Stimulated activated naive B cell treated with anti-CD40 and anti-IgM and Interleukin-4, amounts not matched to agents 10 μg/mL and 1 μg/mL and 100 μg/mL, for 72 hours (primary cell): ENCODE measurements at regions not wholly inside any gene's neighbourhood (a gene's known extent, or its start where the extent isn't known, plus 50 kb on each side); places are given as distances from the start of the nearest gene placed in this dataset.
"Not testable (repeated sequence)": the region's sequence is repeated elsewhere in the genome, so short reads cannot be mapped to it uniquely, and the experiment has no call there.

Source experiments
- ATAC-seq, 2 donors: fragments of 150-1000 bp; cut with Tn5 transposase; replicated peaks; 2 replicates each; pipeline ENCODE4 v1.10.0; 2021; ENCODE audit warnings: moderate library complexity in 1 of 2
- DNase-seq: peaks from one replicate; pipeline ENCODE4 v3.0.0; 2021
- H3K27ac Mint-ChIP-seq: one replicate; pipeline ENCODE4 v1.8.0; 2022; ENCODE audit warnings: mild to moderate bottlenecking, mixed read lengths
- H3K27me3 Mint-ChIP-seq, 2 donors: one replicate each; pipeline ENCODE4 v1.8.0; 2022; ENCODE audit warnings: mixed read lengths in 2 of 2
- H3K36me3 Mint-ChIP-seq, 2 donors: one replicate each; pipeline ENCODE4 v1.8.0; 2022; ENCODE audit warnings: mixed read lengths in 2 of 2, mild to moderate bottlenecking in 1 of 2
- H3K4me1 Mint-ChIP-seq, 2 donors: one replicate each; pipeline ENCODE4 v1.8.0; 2022; ENCODE audit warnings: mixed read lengths in 2 of 2, mild to moderate bottlenecking in 1 of 2
- H3K4me3 Mint-ChIP-seq, 2 donors: one replicate each; pipeline ENCODE4 v1.8.0; 2022; ENCODE audit warnings: mild to moderate bottlenecking in 2 of 2, mixed read lengths in 2 of 2, moderate library complexity in 1 of 2
- H3K9me3 Mint-ChIP-seq, 2 donors: one replicate each; pipeline ENCODE4 v1.8.0; 2022; ENCODE audit warnings: mixed read lengths in 2 of 2, mild to moderate bottlenecking in 1 of 2

DNA sequence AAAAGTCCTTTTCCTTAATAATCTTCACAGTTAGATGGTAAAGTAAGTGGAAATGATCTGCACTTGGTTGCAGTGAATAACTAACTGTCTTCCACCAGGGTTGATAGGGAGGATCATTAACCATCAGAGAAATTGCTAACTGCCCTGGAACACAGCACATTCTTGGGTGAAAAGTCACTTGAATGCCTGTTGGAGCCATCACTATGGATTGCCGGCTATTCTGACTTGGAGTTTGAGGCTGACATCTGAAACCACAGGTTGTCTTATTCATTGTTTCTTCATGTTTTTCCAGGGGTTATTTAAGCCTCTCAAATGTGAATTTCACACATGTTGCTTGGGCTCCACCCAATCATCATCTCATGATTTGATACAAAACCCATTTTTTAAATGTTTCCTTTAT lies 901.4 kb downstream of the MCTP2 start:
- H3K9me3 Mint-ChIP-seq: peaks cover 0 to 1% of the 10 kb centered on the region in 2 donors
- H3K27ac Mint-ChIP-seq: no peak overlapping the region
- no peak for ATAC-seq
- no peaks in the 10 kb centered on the region for H3K36me3 Mint-ChIP-seq
- H3K4me3 Mint-ChIP-seq: no peak overlapping the region
- H3K4me1 Mint-ChIP-seq: no peaks in the 10 kb centered on the region
- H3K27me3 Mint-ChIP-seq: peaks cover 3 to 5% of the 10 kb centered on the region in 2 donors
- DNase-seq: no peak

DNA sequence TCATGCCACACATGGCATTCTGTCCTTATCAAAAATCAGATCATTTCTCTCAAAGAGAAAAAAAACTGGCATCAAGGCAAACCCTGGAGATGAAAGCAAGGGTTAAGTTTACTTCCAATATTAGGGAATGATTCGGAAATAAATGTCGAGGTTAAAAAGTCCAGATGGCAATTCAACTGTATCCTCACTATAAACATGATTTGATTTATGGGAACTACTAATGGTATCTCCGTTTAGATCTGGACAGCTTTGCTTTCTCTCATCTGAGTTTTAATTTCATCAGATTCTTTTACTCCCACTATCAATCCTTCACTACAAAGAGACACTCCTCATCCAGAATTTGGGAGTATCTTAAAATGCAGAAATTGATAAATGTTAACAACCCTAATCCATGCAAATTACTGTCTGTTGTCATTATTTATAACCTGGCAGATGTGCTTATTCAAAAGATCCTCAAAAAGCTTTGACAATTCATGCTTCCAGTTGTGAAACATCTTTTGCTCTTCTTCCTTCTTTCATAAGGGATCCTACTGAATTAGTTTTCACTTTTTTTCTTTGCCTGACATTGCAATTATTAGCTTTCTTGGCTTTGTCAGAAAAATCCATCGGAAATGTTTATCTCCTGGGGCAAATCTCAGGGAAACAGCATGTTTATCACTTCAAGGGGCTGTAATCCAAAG lies 903.2 kb downstream of the MCTP2 start:
- H3K27me3 Mint-ChIP-seq: peaks cover 3 to 5% of the 10 kb centered on the region in 2 donors

DNA sequence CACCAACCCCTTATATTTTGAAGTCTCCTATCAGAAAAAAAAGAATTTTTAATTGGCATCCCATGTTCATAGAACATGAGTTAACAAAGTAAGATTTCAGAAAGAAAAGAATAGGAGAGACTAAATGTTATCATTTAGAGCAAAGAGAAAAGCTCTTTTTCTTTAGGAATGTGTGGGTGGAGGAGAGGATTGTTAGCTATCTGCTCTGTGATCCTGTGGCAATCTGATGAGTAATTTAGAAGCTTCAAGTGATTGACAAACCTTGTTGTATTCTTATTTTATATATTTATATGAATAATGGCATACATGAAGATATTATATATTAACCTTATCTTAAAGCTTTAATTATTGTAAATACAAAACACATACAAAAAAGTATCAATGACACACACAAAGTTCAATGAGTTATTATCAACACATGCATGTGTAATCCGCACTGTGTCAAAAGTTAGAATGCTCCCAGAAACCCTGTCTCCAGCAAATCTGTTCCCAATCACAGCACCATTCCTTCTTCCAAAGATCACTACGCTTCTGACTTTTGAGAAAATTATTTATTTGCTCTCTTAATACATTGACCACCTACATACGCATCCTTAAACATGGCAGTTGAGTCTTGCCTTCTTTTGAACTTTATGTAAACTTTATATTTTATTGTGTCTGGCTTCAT lies 907.4 kb downstream of the MCTP2 start:
- ATAC-seq (no peak), DNase-seq (no peak)
- Mint-ChIP-seq H3K27me3 (no peaks in the 10 kb centered on the region), H3K36me3 (no peaks in the 10 kb centered on the region), H3K4me1 (no peaks in the 10 kb centered on the region), H3K9me3 (peaks cover 0 to 1% of the 10 kb centered on the region in 2 donors), H3K27ac (no peak overlapping the region), H3K4me3 (no peak overlapping the region)

More for the DNA sequence above, 903.2 kb downstream of the MCTP2 start:
- Mint-ChIP-seq H3K27ac (no peak overlapping the region), H3K4me1 (no peaks in the 10 kb centered on the region), H3K4me3 (no peak overlapping the region), H3K36me3 (no peaks in the 10 kb centered on the region), H3K9me3 (peaks cover 0 to 1% of the 10 kb centered on the region in 2 donors)
- no peak for DNase-seq
- no peak for ATAC-seq

DNA sequence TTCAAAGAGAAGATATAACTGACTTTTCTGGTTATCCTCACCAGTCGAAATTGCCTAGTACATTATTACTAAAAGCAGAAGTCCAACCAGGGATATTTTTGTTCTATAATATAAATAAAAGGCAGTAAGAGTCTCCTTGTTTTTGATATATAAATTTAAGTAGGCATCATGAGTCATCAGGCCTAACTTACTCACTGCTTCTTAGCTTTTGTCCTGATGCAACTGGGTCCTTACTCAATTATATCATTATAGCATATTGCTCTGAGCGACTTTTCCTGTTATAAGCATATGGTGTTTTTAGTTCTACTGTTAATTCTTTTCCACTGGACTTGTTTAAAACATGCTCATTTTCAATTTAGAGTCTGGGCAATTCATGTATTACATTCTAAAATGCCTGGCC lies 910.1 kb downstream of the MCTP2 start:
- Mint-ChIP-seq H3K36me3 (no peaks in the 10 kb centered on the region), H3K9me3 (peaks cover 0 to 1% of the 10 kb centered on the region in 2 donors), H3K4me3 (no peak overlapping the region), H3K4me1 (no peaks in the 10 kb centered on the region), H3K27ac (no peak overlapping the region), H3K27me3 (no peaks in the 10 kb centered on the region)
- DNase-seq (no peak), ATAC-seq (no peak)

DNA sequence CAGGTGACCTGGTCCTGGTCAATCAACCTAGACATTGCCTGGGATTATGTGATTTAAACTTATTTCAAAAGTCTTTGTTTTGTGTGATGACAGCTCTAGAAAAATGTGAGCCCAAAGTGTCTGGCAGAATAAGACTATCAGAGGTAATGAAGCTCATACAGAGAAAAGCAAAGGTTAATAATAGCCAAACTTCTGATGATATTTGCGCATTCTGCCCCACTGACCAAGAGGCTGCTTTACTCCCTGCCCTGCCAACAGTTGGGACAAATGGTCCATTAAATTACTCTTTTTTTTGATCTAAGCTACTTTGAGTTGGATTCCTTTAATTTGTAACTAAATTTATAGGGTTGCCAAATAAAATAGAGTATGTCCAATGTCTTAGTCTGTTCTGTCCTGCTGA lies 911.2 kb downstream of the MCTP2 start:
- H3K27ac Mint-ChIP-seq: no peak overlapping the region
- DNase-seq (no peak), ATAC-seq (no peak)
- no peaks in the 10 kb centered on the region for H3K27me3 Mint-ChIP-seq
- H3K4me3 Mint-ChIP-seq: no peak overlapping the region
- peaks cover 0 to 1% of the 10 kb centered on the region in 2 donors for H3K9me3 Mint-ChIP-seq
- no peaks in the 10 kb centered on the region for H3K36me3 Mint-ChIP-seq
- no peaks in the 10 kb centered on the region for H3K4me1 Mint-ChIP-seq

DNA sequence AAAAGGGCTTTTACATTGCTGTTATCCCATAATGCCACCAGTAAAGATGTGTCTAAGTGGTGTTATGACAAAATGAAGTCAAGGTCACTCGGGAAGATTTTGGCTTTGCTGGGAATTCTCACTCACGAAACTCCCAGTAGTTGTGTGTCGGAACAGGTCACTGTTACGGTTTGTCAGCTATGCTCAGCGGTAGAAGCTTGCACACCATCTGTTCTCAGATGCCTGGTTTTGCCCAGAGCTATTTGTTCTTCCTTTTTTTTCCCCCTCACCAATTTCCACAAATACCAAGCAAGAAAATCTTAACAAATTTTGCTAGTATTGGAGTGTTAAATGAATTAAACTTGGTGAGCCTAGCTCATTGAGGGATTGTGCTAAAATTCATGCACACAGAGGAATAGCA lies 915.1 kb downstream of the MCTP2 start:
- ATAC-seq: no peak
- no peaks in the 10 kb centered on the region for H3K4me1 Mint-ChIP-seq
- H3K4me3 Mint-ChIP-seq: no peak overlapping the region
- H3K9me3 Mint-ChIP-seq: peaks cover 0 to 2% of the 10 kb centered on the region in 2 donors
- no peaks in the 10 kb centered on the region for H3K36me3 Mint-ChIP-seq
- no peak overlapping the region for H3K27ac Mint-ChIP-seq
- no peaks in the 10 kb centered on the region for H3K27me3 Mint-ChIP-seq
- no peak for DNase-seq

DNA sequence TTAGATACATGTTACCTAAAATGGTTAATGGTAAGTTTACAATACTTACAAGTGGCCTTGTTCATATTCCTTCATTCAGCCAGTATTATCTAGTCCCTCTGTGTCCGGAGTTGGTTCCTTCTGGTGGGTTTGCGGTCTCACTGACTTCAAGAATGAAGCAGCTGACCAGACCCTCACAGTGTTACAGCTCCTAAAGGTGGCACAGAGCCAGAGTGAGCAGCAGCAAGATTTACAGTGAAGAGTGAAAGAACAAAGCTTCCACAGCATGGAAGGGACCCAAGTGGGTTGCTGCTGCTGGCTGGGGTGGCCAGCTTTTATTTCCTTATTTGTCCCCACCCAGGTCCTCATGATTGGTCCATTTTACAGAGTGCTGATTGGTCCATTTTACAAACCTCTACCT lies 916.8 kb downstream of the MCTP2 start:
- Mint-ChIP-seq H3K27ac (no peak overlapping the region), H3K9me3 (peaks cover under 1 to 2% of the 10 kb centered on the region in 2 donors), H3K27me3 (no peaks in the 10 kb centered on the region), H3K36me3 (no peaks in the 10 kb centered on the region), H3K4me3 (no peak overlapping the region), H3K4me1 (no peaks in the 10 kb centered on the region)
- ATAC-seq (no peak), DNase-seq (no peak)

DNA sequence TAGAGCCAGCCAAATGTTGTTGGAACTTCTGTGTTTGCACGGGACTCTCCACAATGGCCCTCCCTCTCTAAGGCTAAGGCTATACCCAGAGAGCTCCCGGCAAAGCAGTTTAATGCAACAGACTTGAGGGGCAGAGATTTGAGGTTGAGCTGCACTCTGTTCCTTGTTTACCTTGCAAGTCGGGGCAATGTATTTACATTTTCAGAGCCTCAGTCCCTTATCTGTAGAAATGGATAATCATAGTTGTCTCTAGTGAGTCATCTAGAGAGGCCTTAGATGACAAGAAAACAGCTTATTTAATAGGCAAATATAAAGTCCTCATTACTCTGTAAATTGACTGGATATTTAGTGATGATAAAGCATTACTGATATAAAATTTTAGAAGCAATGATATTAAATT lies 917.7 kb downstream of the MCTP2 start:
- Mint-ChIP-seq H3K4me3 (no peak overlapping the region), H3K9me3 (peaks cover 2 to 9% of the 10 kb centered on the region in 2 donors), H3K4me1 (no peaks in the 10 kb centered on the region), H3K36me3 (no peaks in the 10 kb centered on the region), H3K27me3 (no peaks in the 10 kb centered on the region), H3K27ac (no peak overlapping the region)
- ATAC-seq (no peak), DNase-seq (no peak)

DNA sequence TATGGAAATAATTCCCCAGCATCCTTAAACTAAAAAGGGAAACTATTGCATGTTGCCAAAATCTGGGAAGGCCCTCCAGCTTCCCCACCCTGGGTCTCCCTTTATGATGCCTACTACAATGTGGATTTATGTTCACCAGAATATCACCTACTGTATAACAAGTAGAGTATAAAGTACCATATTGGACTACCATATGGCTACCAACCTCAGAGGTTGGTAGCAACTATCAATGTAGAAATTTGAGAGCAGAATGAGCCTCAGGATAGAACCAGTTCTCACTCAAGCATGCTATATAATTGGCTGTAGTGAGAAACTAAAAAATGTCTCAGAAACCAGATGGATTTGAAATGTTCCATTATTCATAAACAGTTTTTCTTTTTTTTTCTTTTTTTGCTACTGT lies 918.4 kb downstream of the MCTP2 start:
- Mint-ChIP-seq H3K4me3 (no peak overlapping the region), H3K4me1 (no peaks in the 10 kb centered on the region), H3K27ac (peak overlapping the region; percentile 48), H3K27me3 (no peaks in the 10 kb centered on the region), H3K9me3 (peaks cover 2 to 9% of the 10 kb centered on the region in 2 donors), H3K36me3 (no peaks in the 10 kb centered on the region)
- DNase-seq (no peak), ATAC-seq (no peak)

DNA sequence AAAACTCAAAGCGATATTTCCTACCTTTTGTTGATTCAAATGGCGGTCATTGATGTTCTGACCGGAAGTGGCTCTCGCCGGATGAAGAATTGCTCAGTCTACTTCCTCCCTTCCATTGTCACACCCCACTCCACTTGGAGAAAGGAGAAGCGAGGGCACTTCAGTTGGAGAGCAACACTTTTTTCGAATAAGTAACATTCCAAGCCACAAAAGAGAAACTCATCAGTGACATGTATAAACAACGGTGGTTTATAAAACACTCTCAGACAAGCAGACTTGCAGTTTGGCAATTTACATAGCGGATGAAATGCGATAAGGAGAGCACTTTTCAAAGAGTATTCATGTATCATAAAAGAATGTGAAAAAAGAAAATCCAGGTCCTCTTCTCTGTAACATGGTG lies 919.1 kb downstream of the MCTP2 start:
- no peak overlapping the region for H3K4me3 Mint-ChIP-seq
- peaks cover 4 to 9% of the 10 kb centered on the region in 2 donors for H3K9me3 Mint-ChIP-seq
- H3K4me1 Mint-ChIP-seq: no peaks in the 10 kb centered on the region

DNA sequence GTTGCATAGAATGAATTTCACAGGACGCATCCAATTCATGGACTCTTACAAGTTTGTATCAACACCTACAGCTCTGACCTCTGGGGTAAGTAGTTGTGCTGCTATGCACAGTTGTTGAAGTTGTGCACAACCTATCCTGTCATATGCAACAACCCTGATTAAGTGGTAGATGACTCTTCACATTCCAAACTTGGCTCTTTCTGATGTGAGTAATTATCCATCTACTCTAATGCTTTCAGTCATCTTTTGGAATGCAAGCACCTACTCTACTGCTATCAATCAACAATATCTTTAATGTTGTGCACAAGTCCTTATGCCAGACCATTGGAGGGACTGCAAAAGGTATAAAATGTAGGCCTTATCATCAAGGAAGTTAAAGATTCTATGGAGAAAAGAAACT lies 921.4 kb downstream of the MCTP2 start:
- DNase-seq: no peak
- H3K36me3 Mint-ChIP-seq: no peaks in the 10 kb centered on the region
- ATAC-seq: no peak
- H3K9me3 Mint-ChIP-seq: peaks cover 2 to 9% of the 10 kb centered on the region in 2 donors
- H3K4me1 Mint-ChIP-seq: no peaks in the 10 kb centered on the region
- no peak overlapping the region for H3K27ac Mint-ChIP-seq
- no peaks in the 10 kb centered on the region for H3K27me3 Mint-ChIP-seq
- no peak overlapping the region for H3K4me3 Mint-ChIP-seq

More for the DNA sequence above, 919.1 kb downstream of the MCTP2 start:
- no peaks in the 10 kb centered on the region for H3K36me3 Mint-ChIP-seq
- no peaks in the 10 kb centered on the region for H3K27me3 Mint-ChIP-seq
- DNase-seq: no peak
- no peak for ATAC-seq
- H3K27ac Mint-ChIP-seq: no peak overlapping the region

DNA sequence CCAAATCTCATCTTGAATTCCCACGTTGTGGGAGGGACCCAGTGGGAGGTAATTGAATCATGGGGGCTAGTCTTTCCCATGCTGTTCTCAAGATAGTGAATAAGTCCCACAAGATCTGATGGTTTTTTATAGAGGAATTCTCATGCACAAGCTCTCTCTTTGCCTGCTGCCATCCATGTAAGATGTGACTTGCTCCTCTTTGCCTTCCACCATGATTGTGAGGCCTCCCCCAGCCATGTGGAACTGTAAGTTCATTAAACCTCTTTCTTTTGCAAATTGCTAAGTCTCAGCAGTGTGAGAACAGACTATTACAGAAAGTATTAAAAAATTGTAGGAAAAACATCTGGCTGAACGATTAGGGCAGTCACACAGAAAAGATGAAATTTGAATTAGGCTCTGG lies 921.8 kb downstream of the MCTP2 start:
- H3K9me3 Mint-ChIP-seq, DNase-seq, H3K27me3 Mint-ChIP-seq, H3K36me3 Mint-ChIP-seq, H3K27ac Mint-ChIP-seq, H3K4me1 Mint-ChIP-seq, H3K4me3 Mint-ChIP-seq, ATAC-seq: not testable (repeated sequence)

DNA sequence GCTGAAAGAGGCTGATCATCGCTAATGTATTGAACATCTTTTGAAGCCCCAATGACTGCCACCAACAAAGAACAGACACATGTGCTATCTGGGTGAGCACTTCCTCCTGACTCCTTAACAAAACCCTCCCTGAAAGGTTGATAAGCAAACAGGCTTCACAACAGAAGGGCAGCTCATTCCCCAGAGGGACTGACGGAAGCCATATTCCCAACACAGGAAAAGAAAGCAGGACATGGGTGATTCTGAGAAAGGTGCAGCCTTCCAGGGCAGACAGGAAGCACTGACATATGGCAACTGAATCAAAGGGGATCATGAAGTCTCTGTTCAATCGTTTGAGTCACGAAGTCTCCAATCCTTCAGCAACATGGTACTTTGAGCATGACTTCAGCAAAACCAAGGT lies 929.0 kb downstream of the MCTP2 start:
- H3K27ac Mint-ChIP-seq: no peak overlapping the region
- DNase-seq (no peak), ATAC-seq (no peak)
- H3K4me3 Mint-ChIP-seq: no peak overlapping the region
- H3K27me3 Mint-ChIP-seq: no peaks in the 10 kb centered on the region
- H3K9me3 Mint-ChIP-seq: no peaks in the 10 kb centered on the region
- H3K36me3 Mint-ChIP-seq: no peaks in the 10 kb centered on the region
- no peaks in the 10 kb centered on the region for H3K4me1 Mint-ChIP-seq

DNA sequence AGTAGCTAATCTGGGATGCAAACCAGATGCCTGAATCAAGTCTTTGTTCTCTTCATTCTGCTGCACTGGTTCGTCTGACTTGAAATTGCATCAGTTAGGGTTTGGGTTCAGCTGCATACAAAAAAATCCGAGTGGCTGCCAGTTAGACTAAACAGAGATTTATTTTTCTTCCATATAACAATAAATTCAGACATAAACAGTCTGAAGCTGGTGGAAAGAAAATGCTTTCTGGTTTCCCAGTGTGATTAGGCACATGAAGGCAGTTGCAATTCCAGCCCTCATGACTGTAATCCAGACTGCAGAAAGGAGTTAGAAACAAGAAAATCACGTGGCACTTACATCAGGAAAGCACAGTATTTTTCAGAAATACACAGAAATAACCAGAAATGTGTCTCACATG lies 930.7 kb downstream of the MCTP2 start:
- ATAC-seq: no peak
- no peaks in the 10 kb centered on the region for H3K27me3 Mint-ChIP-seq
- peaks cover 2 to 3% of the 10 kb centered on the region in 2 donors for H3K9me3 Mint-ChIP-seq

DNA sequence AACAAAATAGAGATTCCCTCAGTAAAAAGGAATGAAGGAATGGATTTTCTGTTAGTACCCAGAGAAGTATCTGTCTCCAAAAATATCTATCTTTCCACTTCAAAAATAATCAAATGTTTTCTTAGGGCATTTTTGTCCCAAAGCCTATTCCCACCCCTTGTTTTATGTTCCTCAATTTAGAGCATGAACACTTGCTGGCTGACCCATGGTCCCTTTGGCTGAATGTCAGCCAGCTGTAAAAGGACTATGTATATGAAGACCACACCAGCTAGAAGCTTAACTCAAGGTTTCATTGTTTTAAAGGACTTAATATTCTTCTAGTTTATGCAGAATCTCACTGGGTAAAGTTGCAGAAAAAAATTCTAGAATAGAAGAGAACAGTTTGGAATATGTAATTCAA lies 931.2 kb downstream of the MCTP2 start:
- H3K27me3 Mint-ChIP-seq: no peaks in the 10 kb centered on the region
- ATAC-seq (no peak), DNase-seq (no peak)
- H3K36me3 Mint-ChIP-seq: no peaks in the 10 kb centered on the region
- H3K4me3 Mint-ChIP-seq: no peak overlapping the region
- no peak overlapping the region for H3K27ac Mint-ChIP-seq
- no peaks in the 10 kb centered on the region for H3K4me1 Mint-ChIP-seq
- H3K9me3 Mint-ChIP-seq: peaks cover 5% of the 10 kb centered on the region in 2 donors

More for the DNA sequence above, 930.7 kb downstream of the MCTP2 start:
- Mint-ChIP-seq H3K4me1 (no peaks in the 10 kb centered on the region), H3K36me3 (no peaks in the 10 kb centered on the region), H3K27ac (no peak overlapping the region), H3K4me3 (no peak overlapping the region)
- DNase-seq: no peak
